ENCODE measurements at regions not wholly inside any gene's neighbourhood (a gene's known extent, or its start where the extent isn't known, plus 50 kb on each side); places are given as distances from the start of the nearest gene placed in this dataset.

DNA sequence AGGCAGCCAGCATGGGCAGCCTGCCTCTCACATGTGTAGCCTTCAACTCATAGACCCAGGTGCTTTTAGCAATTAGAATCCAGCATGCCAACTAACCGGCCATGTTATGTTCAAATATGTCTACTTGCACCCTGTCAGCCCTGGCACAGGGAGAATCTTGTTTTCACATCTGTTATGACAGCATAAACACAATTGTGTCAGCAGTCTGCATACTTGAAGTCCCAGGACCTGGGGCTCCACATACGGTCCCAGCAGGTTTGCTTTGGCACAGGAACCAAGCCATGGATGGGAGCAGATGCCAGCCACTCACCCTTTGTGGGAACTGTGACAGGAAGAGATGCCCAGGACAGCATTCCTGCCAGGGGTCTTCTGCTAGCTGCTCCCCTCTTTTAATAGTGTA is 67.2 kb upstream of the SYNDIG1 start:
- H3K27me3 Mint-ChIP-seq (ENCODE audit: unreplicated experiment): no peaks in the 10 kb centered on the region
- H3K4me1 Mint-ChIP-seq (ENCODE audit: unreplicated experiment): peaks cover 7% of the 10 kb centered on the region
- H3K36me3 Mint-ChIP-seq (ENCODE audit: low read depth, unreplicated experiment): no peaks in the 10 kb centered on the region
- no peaks in the 10 kb centered on the region for H3K9me3 Mint-ChIP-seq (ENCODE audit: unreplicated experiment)
- TF ChIP-seq, protein P1, sequence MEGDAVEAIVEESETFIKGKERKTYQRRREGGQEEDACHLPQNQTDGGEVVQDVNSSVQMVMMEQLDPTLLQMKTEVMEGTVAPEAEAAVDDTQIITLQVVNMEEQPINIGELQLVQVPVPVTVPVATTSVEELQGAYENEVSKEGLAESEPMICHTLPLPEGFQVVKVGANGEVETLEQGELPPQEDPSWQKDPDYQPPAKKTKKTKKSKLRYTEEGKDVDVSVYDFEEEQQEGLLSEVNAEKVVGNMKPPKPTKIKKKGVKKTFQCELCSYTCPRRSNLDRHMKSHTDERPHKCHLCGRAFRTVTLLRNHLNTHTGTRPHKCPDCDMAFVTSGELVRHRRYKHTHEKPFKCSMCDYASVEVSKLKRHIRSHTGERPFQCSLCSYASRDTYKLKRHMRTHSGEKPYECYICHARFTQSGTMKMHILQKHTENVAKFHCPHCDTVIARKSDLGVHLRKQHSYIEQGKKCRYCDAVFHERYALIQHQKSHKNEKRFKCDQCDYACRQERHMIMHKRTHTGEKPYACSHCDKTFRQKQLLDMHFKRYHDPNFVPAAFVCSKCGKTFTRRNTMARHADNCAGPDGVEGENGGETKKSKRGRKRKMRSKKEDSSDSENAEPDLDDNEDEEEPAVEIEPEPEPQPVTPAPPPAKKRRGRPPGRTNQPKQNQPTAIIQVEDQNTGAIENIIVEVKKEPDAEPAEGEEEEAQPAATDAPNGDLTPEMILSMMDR (IDR thresholded peaks at IDR 0.05; ENCODE audit: unreplicated experiment): no peak
- no peak overlapping the region for H3K27ac Mint-ChIP-seq (ENCODE audit: unreplicated experiment)
- DNase-seq (ENCODE audit: low spot score): no peak
- no peak overlapping the region for H3K4me3 Mint-ChIP-seq (ENCODE audit: unreplicated experiment)

DNA sequence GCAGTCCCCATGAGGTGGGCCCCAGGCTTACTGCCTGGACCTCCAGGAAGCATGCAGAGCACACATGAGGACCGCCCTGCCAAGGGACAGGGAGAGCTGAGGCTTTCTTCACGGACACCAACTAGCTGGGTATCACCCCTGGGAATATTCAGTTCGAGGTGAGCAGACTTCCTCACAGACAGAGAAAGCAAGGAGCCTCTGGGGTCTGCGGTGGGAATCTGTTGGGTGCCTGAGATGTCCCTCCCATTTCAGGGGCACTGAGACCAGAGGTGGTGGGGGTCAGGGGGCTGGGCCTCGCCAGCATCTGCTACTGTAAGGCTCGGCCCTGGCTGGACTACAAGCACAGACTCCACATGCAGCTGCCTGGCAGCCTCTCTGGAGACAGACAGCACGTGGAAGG is 74.3 kb upstream of the SYNDIG1 start:
- H3K36me3 Mint-ChIP-seq (ENCODE audit: low read depth, unreplicated experiment): no peaks in the 10 kb centered on the region
- H3K9me3 Mint-ChIP-seq (ENCODE audit: unreplicated experiment): no peaks in the 10 kb centered on the region

GRCh38 chr20:24393903-24394302 is 75.5 kb upstream of the SYNDIG1 start:
- H3K4me3 Mint-ChIP-seq (ENCODE audit: unreplicated experiment): no peak overlapping the region
- DNase-seq (ENCODE audit: low spot score): no peak

More for the DNA sequence above, 74.3 kb upstream of the SYNDIG1 start:
- Mint-ChIP-seq H3K4me1 (ENCODE audit: unreplicated experiment) (peaks cover 6% of the 10 kb centered on the region), H3K4me3 (ENCODE audit: unreplicated experiment) (no peak overlapping the region), H3K27ac (ENCODE audit: unreplicated experiment) (no peak overlapping the region), H3K27me3 (ENCODE audit: unreplicated experiment) (peaks cover 2% of the 10 kb centered on the region)
- TF ChIP-seq, protein P1 (IDR thresholded peaks at IDR 0.05; ENCODE audit: unreplicated experiment): no peak
- no peak for DNase-seq (ENCODE audit: low spot score)

DNA sequence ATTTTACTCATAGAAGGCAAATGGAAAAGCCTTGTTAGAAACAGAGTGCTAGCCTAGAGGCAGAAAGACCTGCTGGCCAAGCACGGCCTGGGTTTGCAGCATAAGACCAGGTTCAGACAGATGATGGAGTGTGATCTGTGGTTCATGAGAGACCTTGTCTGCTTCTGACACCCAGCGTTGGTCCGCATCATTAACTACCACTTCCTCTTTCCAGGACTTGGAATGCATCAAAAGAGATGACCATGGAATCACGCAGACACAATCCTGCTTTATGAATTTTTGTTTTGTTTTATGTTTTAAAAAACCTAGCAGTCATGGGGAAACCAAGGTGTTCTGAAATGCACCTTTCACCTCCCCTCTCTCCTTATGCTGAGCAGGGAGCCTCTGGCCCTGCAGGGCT is 76.8 kb upstream of the SYNDIG1 start:
- Mint-ChIP-seq H3K9me3 (ENCODE audit: unreplicated experiment) (no peaks in the 10 kb centered on the region), H3K4me1 (ENCODE audit: unreplicated experiment) (peaks cover 14% of the 10 kb centered on the region), H3K27ac (ENCODE audit: unreplicated experiment) (no peak overlapping the region), H3K4me3 (ENCODE audit: unreplicated experiment) (no peak overlapping the region), H3K27me3 (ENCODE audit: unreplicated experiment) (peaks cover 4% of the 10 kb centered on the region), H3K36me3 (ENCODE audit: low read depth, unreplicated experiment) (no peaks in the 10 kb centered on the region)
- TF ChIP-seq, protein P1 (IDR thresholded peaks at IDR 0.05; ENCODE audit: unreplicated experiment): no peak
- no peak for DNase-seq (ENCODE audit: low spot score)

More at GRCh38 chr20:24393903-24394302, 75.5 kb upstream of the SYNDIG1 start:
- Mint-ChIP-seq H3K4me1 (ENCODE audit: unreplicated experiment) (peaks cover 14% of the 10 kb centered on the region), H3K36me3 (ENCODE audit: low read depth, unreplicated experiment) (no peaks in the 10 kb centered on the region), H3K27me3 (ENCODE audit: unreplicated experiment) (peaks cover 4% of the 10 kb centered on the region), H3K27ac (ENCODE audit: unreplicated experiment) (no peak overlapping the region), H3K9me3 (ENCODE audit: unreplicated experiment) (no peaks in the 10 kb centered on the region)
- TF ChIP-seq, protein P1 (IDR thresholded peaks at IDR 0.05; ENCODE audit: unreplicated experiment): no peak

GRCh38 chr20:24389686-24390085 is 79.7 kb upstream of the SYNDIG1 start:
- Mint-ChIP-seq H3K27ac (ENCODE audit: unreplicated experiment) (no peak overlapping the region), H3K4me3 (ENCODE audit: unreplicated experiment) (no peak overlapping the region), H3K4me1 (ENCODE audit: unreplicated experiment) (peaks cover 11% of the 10 kb centered on the region), H3K27me3 (ENCODE audit: unreplicated experiment) (peaks cover 4% of the 10 kb centered on the region), H3K9me3 (ENCODE audit: unreplicated experiment) (no peaks in the 10 kb centered on the region), H3K36me3 (ENCODE audit: low read depth, unreplicated experiment) (no peaks in the 10 kb centered on the region)
- no peak for DNase-seq (ENCODE audit: low spot score)
- TF ChIP-seq, protein P1 (IDR thresholded peaks at IDR 0.05; ENCODE audit: unreplicated experiment): no peak
